Limb (tissue), 2 donors: ENCODE measurements at regions not wholly inside any gene's neighbourhood (a gene's known extent, or its start where the extent isn't known, plus 50 kb on each side); places are given as distances from the start of the nearest gene placed in this dataset.
"Not testable (repeated sequence)": the region's sequence is repeated elsewhere in the genome, so short reads cannot be mapped to it uniquely, and the experiment has no call there.

Experiments used
- DNase-seq, 2 donors: peaks; one replicate each; pipeline ENCODE4 v3.0.0-alpha.2; 2016; ENCODE audit errors: extremely low spot score in 2 of 2

- DNase-seq: no peak
Observed at GRCh38 chr11:97000481-97000880, 610.7 kb downstream of the JRKL start.

GRCh38 chr11:97007283-97007682 is 617.5 kb downstream of the JRKL start:
- no peak for DNase-seq

GRCh38 chr11:97009613-97010012 is 619.8 kb downstream of the JRKL start:
- DNase-seq: no peak

- not testable (repeated sequence) for DNase-seq
Observed at GRCh38 chr11:97010997-97011396, 621.2 kb downstream of the JRKL start.

GRCh38 chr11:97015327-97015726 is 625.5 kb downstream of the JRKL start:
- no peak for DNase-seq

- no peak for DNase-seq
Observed at GRCh38 chr11:97019305-97019704, 629.5 kb downstream of the JRKL start.

- DNase-seq: no peak
Observed at GRCh38 chr11:97019754-97020153, 629.9 kb downstream of the JRKL start.

- no peak for DNase-seq
Observed at GRCh38 chr11:97022955-97023354, 633.1 kb downstream of the JRKL start.

- no peak for DNase-seq
Observed at GRCh38 chr11:97028836-97029406, 639.1 kb downstream of the JRKL start.

- DNase-seq: no peak
Observed at GRCh38 chr11:97033178-97033577, 643.4 kb downstream of the JRKL start.

GRCh38 chr11:97048481-97048880 is 658.7 kb downstream of the JRKL start:
- DNase-seq: no peak

- no peak for DNase-seq
Observed at GRCh38 chr11:97060184-97060583, 670.4 kb downstream of the JRKL start.

- DNase-seq: no peak
Observed at GRCh38 chr11:97069160-97069559, 679.3 kb downstream of the JRKL start.

- DNase-seq: no peak
Observed at GRCh38 chr11:97072420-97072819, 682.6 kb downstream of the JRKL start.

- DNase-seq: not testable (repeated sequence)
Observed at GRCh38 chr11:97076666-97077065, 686.9 kb downstream of the JRKL start.

GRCh38 chr11:97078443-97078842 is 688.6 kb downstream of the JRKL start:
- DNase-seq: no peak

GRCh38 chr11:97079244-97079643 is 689.4 kb downstream of the JRKL start:
- DNase-seq: no peak

- DNase-seq: no peak
Observed at GRCh38 chr11:97087419-97087818, 697.6 kb downstream of the JRKL start.

GRCh38 chr11:97092823-97093222 is 703.0 kb downstream of the JRKL start:
- DNase-seq: peak in 1 of 2 donors; percentile 15

GRCh38 chr11:97102180-97102579 is 712.4 kb downstream of the JRKL start:
- DNase-seq: not testable (repeated sequence)

- no peak for DNase-seq
Observed at GRCh38 chr11:97107604-97108003, 717.8 kb downstream of the JRKL start.

- DNase-seq: no peak
Observed at GRCh38 chr11:97109078-97109477, 719.3 kb downstream of the JRKL start.

GRCh38 chr11:97110376-97110775 is 720.6 kb downstream of the JRKL start:
- DNase-seq: no peak

- no peak for DNase-seq
Observed at GRCh38 chr11:97111559-97111958, 721.7 kb downstream of the JRKL start.
